ENCODE measurements at regions not wholly inside any gene's neighbourhood (a gene's known extent, or its start where the extent isn't known, plus 50 kb on each side); places are given as distances from the start of the nearest gene placed in this dataset.

GRCh38 chr18:10278265-10278664, 176.2 kb upstream of the APCDD1 start:
- no peaks in the 10 kb centered on the region for H3K9me3 ChIP-seq (ENCODE audit: insufficient read depth, low read depth)
- intact Hi-C loops (cut with micrococcal nuclease; ENCODE audit: unreplicated experiment), result no loop called here
- H4K20me1 ChIP-seq (ENCODE audit: insufficient read depth), result no peaks in the 10 kb centered on the region
- no peaks in the 10 kb centered on the region for H3K36me3 ChIP-seq (ENCODE audit: low read depth)
- no peak overlapping the region for H3K4me3 ChIP-seq
- no peaks in the 10 kb centered on the region for H3K4me1 ChIP-seq (replicated peaks; ENCODE audit: insufficient read depth)
- no peaks in the 10 kb centered on the region for H3K9me2 ChIP-seq (ENCODE audit: insufficient read depth)
- BruUV-seq (replicated peaks), result no TSS peak
- DNase-seq, result no peak
- ChIA-PET POLR2A (ENCODE audit: unreplicated experiment) (no interaction called here), CTCF (no interaction called here)
- TF ChIP-seq EZH2 (IDR thresholded peaks at IDR 0.05; ENCODE audit: low read depth), result no peak
- no peak for TF ChIP-seq CTCF (conservative IDR thresholded peaks at IDR 0.05)
- no peak overlapping the region for H3K27ac ChIP-seq
- H3K79me2 ChIP-seq (ENCODE audit: low read depth), result no peaks in the 10 kb centered on the region
- H3K4me2 ChIP-seq, result no peak overlapping the region
- H3K27me3 ChIP-seq (ENCODE audit: insufficient read depth, low read depth), result no peaks in the 10 kb centered on the region
- H2AFZ ChIP-seq, result no peak overlapping the region
- no peaks in the 10 kb centered on the region for H3F3A ChIP-seq (ENCODE audit: insufficient read depth, low read depth)

- no peaks in the 10 kb centered on the region for H4K20me1 ChIP-seq (ENCODE audit: insufficient read depth)
- no peaks in the 10 kb centered on the region for H3K27me3 ChIP-seq (ENCODE audit: insufficient read depth, low read depth)
- intact Hi-C loops (cut with micrococcal nuclease; ENCODE audit: unreplicated experiment), result no loop called here
- H3K4me1 ChIP-seq (replicated peaks; ENCODE audit: insufficient read depth), result no peaks in the 10 kb centered on the region
- H3K4me3 ChIP-seq, result no peak overlapping the region
- no peak overlapping the region for H3K27ac ChIP-seq
- no peak overlapping the region for H2AFZ ChIP-seq
- no peaks in the 10 kb centered on the region for H3K9me2 ChIP-seq (ENCODE audit: insufficient read depth)
- no peaks in the 10 kb centered on the region for H3K36me3 ChIP-seq (ENCODE audit: low read depth)
- BruUV-seq (replicated peaks), result no TSS peak
- H3K79me2 ChIP-seq (ENCODE audit: low read depth), result no peaks in the 10 kb centered on the region
- H3F3A ChIP-seq (ENCODE audit: insufficient read depth, low read depth), result no peaks in the 10 kb centered on the region
- POLR2A ChIA-PET (ENCODE audit: unreplicated experiment), result no interaction called here
- TF ChIP-seq EZH2 (IDR thresholded peaks at IDR 0.05; ENCODE audit: low read depth) (no peak), CTCF (conservative IDR thresholded peaks at IDR 0.05) (no peak)
- DNase-seq, result no peak
- H3K9me3 ChIP-seq (ENCODE audit: insufficient read depth, low read depth), result no peaks in the 10 kb centered on the region
- no peak overlapping the region for H3K4me2 ChIP-seq
- CTCF ChIA-PET, result no interaction called here
Measured at GRCh38 chr18:10279471-10279870, 175.0 kb upstream of the APCDD1 start.

- Histone ChIP-seq H2AFZ (no peak overlapping the region), H3K9me2 (ENCODE audit: insufficient read depth) (no peaks in the 10 kb centered on the region), H3K27ac (no peak overlapping the region), H4K20me1 (ENCODE audit: insufficient read depth) (no peaks in the 10 kb centered on the region), H3K4me1 (replicated peaks; ENCODE audit: insufficient read depth) (no peaks in the 10 kb centered on the region), H3F3A (ENCODE audit: insufficient read depth, low read depth) (no peaks in the 10 kb centered on the region), H3K4me2 (no peak overlapping the region), H3K27me3 (ENCODE audit: insufficient read depth, low read depth) (no peaks in the 10 kb centered on the region), H3K9me3 (ENCODE audit: insufficient read depth, low read depth) (no peaks in the 10 kb centered on the region), H3K36me3 (ENCODE audit: low read depth) (no peaks in the 10 kb centered on the region), H3K79me2 (ENCODE audit: low read depth) (no peaks in the 10 kb centered on the region), H3K4me3 (no peak overlapping the region)
- no TSS peak for BruUV-seq (replicated peaks)
- ChIA-PET POLR2A (ENCODE audit: unreplicated experiment) (no interaction called here), CTCF (no interaction called here)
- intact Hi-C loops (cut with micrococcal nuclease; ENCODE audit: unreplicated experiment), result no loop called here
- no peak for DNase-seq
- no peak for TF ChIP-seq EZH2 (IDR thresholded peaks at IDR 0.05; ENCODE audit: low read depth)
- no peak for TF ChIP-seq CTCF (conservative IDR thresholded peaks at IDR 0.05)
Measured at GRCh38 chr18:10279905-10280644, 174.4 kb upstream of the APCDD1 start.
